AG10803 (cell line): ENCODE measurements at regions not wholly inside any gene's neighbourhood (a gene's known extent, or its start where the extent isn't known, plus 50 kb on each side); places are given as distances from the start of the nearest gene placed in this dataset.

Source experiments
- DNase-seq: peaks from one replicate; pipeline ENCODE4 v3.0.0; 2010; ENCODE audit warnings: low read depth
- H3K4me3 ChIP-seq: 2 replicates; pipeline ENCODE4 v1.5.1; 2011; ENCODE audit warnings: mild to moderate bottlenecking, low read length, control low read depth
- TF ChIP-seq, protein P1 (sequence below): conservative IDR thresholded peaks from 2 replicates; pipeline ENCODE4 v1.5.1; 2011; ENCODE audit warnings: mild to moderate bottlenecking, low read length, control low read depth, inconsistent platforms

DNA sequence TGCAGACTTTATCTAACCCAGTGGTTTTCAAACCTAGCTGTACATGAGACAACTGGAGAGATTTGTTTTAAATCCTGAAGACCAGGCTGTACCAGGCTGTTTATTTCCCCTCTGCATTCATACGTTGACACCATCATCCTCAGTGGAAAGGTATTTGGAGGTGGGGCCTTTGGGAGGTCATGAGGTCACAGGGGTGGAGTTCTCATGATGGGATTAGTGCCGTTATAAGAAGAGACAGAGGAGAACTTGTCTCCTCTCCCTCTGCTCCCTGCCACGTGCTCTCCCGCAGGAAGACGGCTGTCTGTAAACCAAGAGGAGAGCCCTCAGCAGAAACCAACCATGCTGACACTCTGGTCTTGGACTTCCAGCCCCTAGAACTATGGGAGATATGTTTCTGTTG is 165.4 kb downstream of the ADSS2 start:
- TF ChIP-seq, protein P1, sequence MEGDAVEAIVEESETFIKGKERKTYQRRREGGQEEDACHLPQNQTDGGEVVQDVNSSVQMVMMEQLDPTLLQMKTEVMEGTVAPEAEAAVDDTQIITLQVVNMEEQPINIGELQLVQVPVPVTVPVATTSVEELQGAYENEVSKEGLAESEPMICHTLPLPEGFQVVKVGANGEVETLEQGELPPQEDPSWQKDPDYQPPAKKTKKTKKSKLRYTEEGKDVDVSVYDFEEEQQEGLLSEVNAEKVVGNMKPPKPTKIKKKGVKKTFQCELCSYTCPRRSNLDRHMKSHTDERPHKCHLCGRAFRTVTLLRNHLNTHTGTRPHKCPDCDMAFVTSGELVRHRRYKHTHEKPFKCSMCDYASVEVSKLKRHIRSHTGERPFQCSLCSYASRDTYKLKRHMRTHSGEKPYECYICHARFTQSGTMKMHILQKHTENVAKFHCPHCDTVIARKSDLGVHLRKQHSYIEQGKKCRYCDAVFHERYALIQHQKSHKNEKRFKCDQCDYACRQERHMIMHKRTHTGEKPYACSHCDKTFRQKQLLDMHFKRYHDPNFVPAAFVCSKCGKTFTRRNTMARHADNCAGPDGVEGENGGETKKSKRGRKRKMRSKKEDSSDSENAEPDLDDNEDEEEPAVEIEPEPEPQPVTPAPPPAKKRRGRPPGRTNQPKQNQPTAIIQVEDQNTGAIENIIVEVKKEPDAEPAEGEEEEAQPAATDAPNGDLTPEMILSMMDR, result no peak
- H3K4me3 ChIP-seq, result no peak overlapping the region
- DNase-seq, result no peak

DNA sequence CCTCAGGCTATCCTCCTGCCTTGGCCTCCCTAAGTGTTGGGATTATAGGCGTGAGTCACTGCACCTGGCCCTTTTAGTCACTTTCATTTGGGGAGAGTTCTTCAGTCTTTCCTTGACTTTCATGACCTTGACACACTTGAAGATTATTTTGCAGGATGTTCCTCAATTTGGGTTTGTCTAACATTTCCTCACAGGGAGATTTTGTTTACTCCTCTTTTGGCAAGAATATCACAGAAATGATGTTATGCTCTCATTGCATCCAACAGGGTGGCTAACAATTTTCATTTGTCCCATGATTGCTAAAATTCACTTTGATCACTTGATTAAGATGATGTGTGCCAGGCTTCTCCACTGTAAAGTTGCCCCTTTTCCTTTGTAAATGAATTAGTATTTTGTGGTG is 164.0 kb downstream of the ADSS2 start:
- no peak overlapping the region for H3K4me3 ChIP-seq
- DNase-seq, result no peak
- TF ChIP-seq, protein P1, result no peak

GRCh38 chr1:244288663-244289062 is 163.0 kb downstream of the ADSS2 start:
- H3K4me3 ChIP-seq, result no peak overlapping the region
- no peak for DNase-seq
- TF ChIP-seq, protein P1, result no peak

DNA sequence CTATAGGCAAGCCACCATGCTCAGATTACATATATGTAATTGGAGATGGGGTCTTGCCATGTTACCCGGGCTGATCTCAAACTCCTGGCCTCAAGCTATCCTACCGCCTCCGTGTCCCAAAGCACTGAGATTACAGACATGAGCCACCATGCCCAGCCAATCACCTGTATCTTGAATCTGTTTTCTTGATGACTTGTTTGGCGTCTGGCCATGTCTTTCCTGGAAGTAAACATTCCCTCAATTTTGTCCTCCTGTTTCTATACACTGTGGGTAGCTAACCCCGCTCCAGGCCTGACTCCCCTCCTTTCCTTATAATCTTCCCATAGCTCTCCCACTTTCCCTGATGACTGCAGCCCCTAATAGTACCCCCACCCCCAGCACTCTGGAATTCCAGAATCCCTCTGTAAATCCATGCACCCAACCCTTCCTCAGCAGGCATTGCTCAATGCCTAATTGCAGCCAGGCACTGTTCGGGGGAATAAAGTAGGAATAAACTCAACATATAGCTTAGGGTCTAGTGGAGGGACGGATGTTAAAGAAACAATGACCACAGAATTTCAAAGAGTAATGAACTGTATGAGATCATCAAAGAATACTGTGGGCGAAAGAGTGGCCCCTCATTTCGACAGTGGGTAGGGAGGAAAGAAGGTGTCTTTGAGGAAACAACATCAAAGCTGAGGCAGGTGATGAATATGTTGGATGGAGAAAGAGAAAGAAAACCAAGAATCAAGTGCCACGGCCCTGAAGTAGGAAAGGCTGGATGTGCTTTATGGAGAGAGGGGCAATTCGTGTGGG is 161.5 kb downstream of the ADSS2 start:
- TF ChIP-seq, protein P1, result no peak
- DNase-seq, result no peak
- H3K4me3 ChIP-seq, result no peak overlapping the region

DNA sequence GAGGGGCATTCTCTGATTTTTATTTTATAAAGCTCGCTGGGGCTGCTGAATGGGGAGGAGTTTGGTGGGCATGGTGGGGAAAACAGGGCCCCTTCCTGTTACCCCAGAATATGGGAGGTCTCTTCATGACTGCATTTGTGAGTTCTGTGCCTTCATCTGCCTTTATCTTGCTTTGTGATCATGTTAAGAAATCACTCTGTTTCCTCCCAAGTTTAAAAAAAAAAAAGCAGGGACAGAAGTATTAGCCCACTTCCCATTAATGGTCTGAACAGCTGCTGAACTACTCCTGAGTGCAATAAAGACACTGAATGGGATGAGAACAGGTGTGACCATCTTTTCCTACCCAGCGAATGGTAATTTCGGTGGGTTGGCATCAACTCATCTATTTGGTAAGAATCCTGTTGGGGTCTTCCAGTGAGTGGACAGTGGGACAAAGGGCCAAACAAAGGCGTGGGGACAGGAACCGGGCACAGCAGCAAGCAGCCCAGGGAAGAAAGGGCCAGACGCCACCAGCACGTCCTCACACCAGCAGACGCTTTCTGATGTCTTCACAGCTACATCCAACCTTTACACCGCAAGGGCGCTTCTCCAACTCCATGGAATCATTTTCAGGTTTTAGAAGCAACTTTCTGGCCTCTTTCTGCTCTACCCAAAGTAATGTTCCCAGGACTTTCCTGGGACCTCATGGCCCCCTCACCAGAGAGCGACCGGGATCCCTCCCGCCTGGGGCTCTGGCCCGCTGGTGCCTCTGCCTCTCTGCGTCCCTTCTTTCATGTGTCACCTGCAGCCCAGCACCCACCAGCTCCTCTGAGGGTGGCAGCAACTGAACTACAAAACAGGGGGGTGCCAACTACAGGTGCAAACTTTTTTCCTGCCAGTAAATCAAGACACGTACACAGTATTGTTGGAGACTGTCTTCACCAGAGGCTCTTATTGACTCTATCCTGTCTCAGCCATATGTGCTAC is 160.2 kb downstream of the ADSS2 start:
- TF ChIP-seq, protein P1, result no peak
- H3K4me3 ChIP-seq, result no peak overlapping the region
- DNase-seq, result no peak

DNA sequence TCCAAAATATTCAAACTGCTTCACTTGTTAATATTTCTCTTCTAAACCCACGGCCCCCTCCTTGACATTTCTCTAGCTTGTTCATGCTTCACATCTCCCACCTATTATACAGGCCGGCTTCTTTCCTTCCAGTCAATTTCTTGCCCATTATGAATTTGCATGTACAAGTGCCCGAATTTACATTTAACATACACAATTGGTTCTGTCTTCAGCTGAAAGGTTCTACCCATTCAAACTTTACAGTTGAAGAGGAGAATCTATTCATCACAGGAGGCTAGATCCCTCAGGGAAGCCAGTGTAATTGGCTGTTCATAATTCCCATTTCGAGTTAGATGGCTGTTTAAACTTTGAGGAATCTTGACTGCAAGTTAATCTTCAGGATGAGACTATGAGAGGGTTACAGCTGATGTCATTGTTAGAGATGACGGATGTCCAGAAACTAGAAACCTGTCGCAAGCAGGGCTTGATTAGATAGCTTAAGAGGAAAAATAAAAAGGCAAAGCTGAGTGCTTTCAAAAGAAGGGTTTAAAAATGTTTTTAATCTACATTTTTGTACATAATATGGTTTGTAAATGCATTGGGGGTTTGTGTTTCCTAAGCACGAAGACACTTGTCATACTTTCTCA is 157.0 kb downstream of the ADSS2 start:
- DNase-seq, result no peak
- TF ChIP-seq, protein P1, result no peak
- no peak overlapping the region for H3K4me3 ChIP-seq
